Erythroblast (primary cell): ENCODE measurements at regions not wholly inside any gene's neighbourhood (a gene's known extent, or its start where the extent isn't known, plus 50 kb on each side); places are given as distances from the start of the nearest gene placed in this dataset.

Experiments used
- GATA1 ChIP-seq: IDR thresholded peaks from 2 replicates; pipeline ENCODE4 v1.6.1; 2011; ENCODE audit warnings: low read depth, mild to moderate bottlenecking, control low read depth, low read length, moderate library complexity
- POLR2A ChIP-seq: IDR thresholded peaks from 2 replicates; pipeline ENCODE4 v1.6.1; 2011; ENCODE audit warnings: mild to moderate bottlenecking, low read length

GRCh38 chr12:92424338-92424737 lies 278.5 kb upstream of the PLEKHG7 start:
- TF ChIP-seq POLR2A (no peak), GATA1 (no peak)
